ENCODE measurements at regions not wholly inside any gene's neighbourhood (a gene's known extent, or its start where the extent isn't known, plus 50 kb on each side); places are given as distances from the start of the nearest gene placed in this dataset.

- peaks cover 9 to 17% of the 10 kb centered on the region in 2 experiments for H4K20me1 ChIP-seq (replicated peaks in 1 of 2; ENCODE audit: control insufficient read depth in 1 of 2, insufficient read depth in 2 of 2, low read length in 2 of 2)
Observed at GRCh38 chr12:130043685-130044406, 118.4 kb upstream of the FZD10 start.

More at GRCh38 chr12:130043685-130044406, 118.4 kb upstream of the FZD10 start:
- Histone ChIP-seq H3K4me3 (ENCODE audit: extremely low read depth in 1 of 4, insufficient read depth in 2 of 4, low read depth in 3 of 4, low read length in 4 of 4) (no peak overlapping the region), H3K36me3 (ENCODE audit: control insufficient read depth in 2 of 4, insufficient read depth in 4 of 4, low read length in 3 of 4) (no peaks in the 10 kb centered on the region; a peak in 1 of 8 replicates), H3K4ac (replicated peaks; ENCODE audit: insufficient read length, low read depth, low read length) (no peak overlapping the region), H3K14ac (ENCODE audit: insufficient read length) (no peak overlapping the region), H3K79me2 (ENCODE audit: control insufficient read depth in 1 of 2, insufficient read depth in 2 of 2, low read length in 2 of 2) (no peaks in the 10 kb centered on the region), H2AK5ac (ENCODE audit: low read depth, low read length) (no peak overlapping the region), H2BK15ac (ENCODE audit: low read length) (no peak overlapping the region), H3K56ac (replicated peaks; ENCODE audit: insufficient read length, low read depth, low read length) (no peak overlapping the region), H3K9ac (replicated peaks in 1 of 4; ENCODE audit: extremely low read depth in 1 of 4, low read depth in 3 of 4, low read length in 3 of 4) (no peak overlapping the region), H3K4me2 (ENCODE audit: insufficient read depth in 1 of 2, low read depth in 2 of 2, low read length in 2 of 2) (peak overlapping the region; percentile 41 to 54; a peak in 1 of 4 replicates), H2BK5ac (ENCODE audit: low read depth, low read length) (no peak overlapping the region), H2BK12ac (ENCODE audit: low read depth, low read length) (peak overlapping the region; percentile 35; the same call in 1 of the 2 replicates), H2BK20ac (ENCODE audit: low read length) (no peak overlapping the region), H3K23me2 (ENCODE audit: low read depth, low read length) (peaks cover 2% of the 10 kb centered on the region), H3K9me3 (ENCODE audit: insufficient read depth in 2 of 2, low read depth in 1 of 2, low read length in 1 of 2) (no peaks in the 10 kb centered on the region), H3K27ac (ENCODE audit: low read depth, low read length) (no peak overlapping the region), H3K27me3 (replicated peaks in 1 of 4; ENCODE audit: control insufficient read depth in 3 of 4, extremely low read depth in 1 of 4, insufficient read depth in 3 of 4, low read length in 3 of 4) (peaks cover 22 to 91% (median 65%) of the 10 kb centered on the region in 4 experiments), H4K8ac (ENCODE audit: extremely low read depth, insufficient read depth, low read length) (no peak overlapping the region; the same call in 1 of the 2 replicates), H4K5ac (ENCODE audit: insufficient read length, low read depth, low read length) (no peak overlapping the region), H4K91ac (replicated peaks; ENCODE audit: insufficient read length, low read length) (no peak overlapping the region), H3K18ac (ENCODE audit: extremely low read depth, low read length) (no peak overlapping the region), H3K79me1 (ENCODE audit: low read depth, low read length) (no peaks in the 10 kb centered on the region), H2BK120ac (replicated peaks; ENCODE audit: low read depth, low read length) (no peak overlapping the region), H3K23ac (ENCODE audit: insufficient read length) (no peak overlapping the region), H3K4me1 (replicated peaks in 1 of 4; ENCODE audit: control insufficient read depth in 3 of 4, insufficient read depth in 4 of 4, low read length in 3 of 4) (peaks cover 0 to 13% (median 5%) of the 10 kb centered on the region in 4 experiments; a peak in 5 of 7 replicates), H2AFZ (ENCODE audit: low read length) (no peak overlapping the region)
- TF ChIP-seq BACH1 (IDR thresholded peaks at IDR 0.05; ENCODE audit: low read length) (no peak), JUN (IDR thresholded peaks at IDR 0.05; ENCODE audit: low read depth, low read length) (no peak), SIN3A (conservative IDR thresholded peaks at IDR 0.05 in 1 of 2, IDR thresholded peaks at IDR 0.05 in 1 of 2; ENCODE audit: low read depth in 1 of 2, low read length in 2 of 2) (no peak), SP4 (IDR thresholded peaks at IDR 0.05; ENCODE audit: low read length) (no peak), TAF1 (IDR thresholded peaks at IDR 0.05; ENCODE audit: low read depth, low read length) (no peak), KDM5A (IDR thresholded peaks at IDR 0.05; ENCODE audit: low read length) (no peak), SIX5 (IDR thresholded peaks at IDR 0.05; ENCODE audit: low read depth, low read length) (no peak), SP1 (IDR thresholded peaks at IDR 0.05; ENCODE audit: low read depth, low read length) (no peak)
- POLR2A ChIA-PET (ENCODE audit: partially characterized antibody): interaction anchor here (2.1 kb wide), 1 partner anchor 119 kb away, joined by 5 read pairs; no protein-coding TSS in a partner anchor
- no peak for FAIRE-seq
- no peak for DNase-seq (ENCODE audit: low read depth in 1 of 2, low spot score in 2 of 2)
- CTCF ChIA-PET (ENCODE audit: partially characterized antibody): interaction anchor here (0.9 to 6.3 kb wide), 7 partner anchors 12 to 293 kb away, joined by 3 to 63 read pairs (median 4); no protein-coding TSS in a partner anchor
- 75% methylated on average over 13 of the region's 13 CpGs; no CpG with 5 or more reads in 1 of the 2 experiments for WGBS, 2 experiments (ENCODE audit: extremely low coverage in 1 of 2, insufficient coverage in 1 of 2, insufficient read length in 1 of 2, insufficient replicate concordance in 2 of 2, low coverage in 1 of 2, low lambda C conversion rate in 2 of 2, missing lambda C conversion rate in 1 of 2)

Measured in H1 (cell line).